ENCODE measurements at regions not wholly inside any gene's neighbourhood (a gene's known extent, or its start where the extent isn't known, plus 50 kb on each side); places are given as distances from the start of the nearest gene placed in this dataset.
A peak's percentile ranks its signal among the peaks of the same experiment; 100 is the strongest.
"Not testable (repeated sequence)": the region's sequence is repeated elsewhere in the genome, so short reads cannot be mapped to it uniquely, and the experiment has no call there.

DNA sequence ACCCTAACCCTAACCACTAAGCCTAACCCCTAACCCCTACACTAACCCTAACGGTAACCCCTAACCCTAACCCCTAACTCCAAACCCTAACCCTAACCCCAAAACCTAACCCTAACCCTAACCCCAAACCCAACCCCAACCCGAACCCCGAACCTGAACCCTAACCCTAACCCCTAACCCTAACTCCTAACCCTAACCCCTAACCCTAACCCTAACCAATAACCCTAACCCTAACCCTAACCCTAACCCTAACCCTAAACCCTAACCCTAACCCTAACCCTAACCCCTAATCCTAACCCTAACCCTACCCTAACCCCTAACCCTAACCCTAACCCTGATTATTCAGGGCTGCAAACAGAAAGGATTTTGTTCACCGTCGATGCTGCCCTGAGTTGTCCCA lies 144.6 kb upstream of the DUSP22 start:
- not testable (repeated sequence) for H3K4me3 ChIP-seq (ENCODE audit: low read depth, low read length); DNase-seq (ENCODE audit: low read depth); H3K36me3 ChIP-seq (ENCODE audit: control insufficient read depth, insufficient read depth, low read length); H3K27me3 ChIP-seq (ENCODE audit: control insufficient read depth, insufficient read depth, low read length)

- peak; percentile 44 for TF ChIP-seq CTCF (IDR thresholded peaks at IDR 0.05; ENCODE audit: insufficient read depth, low read length, poor library complexity, severe bottlenecking)
- H3K4me3 ChIP-seq (ENCODE audit: low read depth, low read length); H3K36me3 ChIP-seq (ENCODE audit: control insufficient read depth, insufficient read depth, low read length); H3K27me3 ChIP-seq (ENCODE audit: control insufficient read depth, insufficient read depth, low read length); DNase-seq (ENCODE audit: low read depth): not testable (repeated sequence)
Observed at GRCh38 chr6:148051-148984, 144.0 kb upstream of the DUSP22 start.

GRCh38 chr6:150147-150546 lies 142.1 kb upstream of the DUSP22 start:
- DNase-seq (ENCODE audit: low read depth); H3K36me3 ChIP-seq (ENCODE audit: control insufficient read depth, insufficient read depth, low read length); H3K27me3 ChIP-seq (ENCODE audit: control insufficient read depth, insufficient read depth, low read length); H3K4me3 ChIP-seq (ENCODE audit: low read depth, low read length): not testable (repeated sequence)

GRCh38 chr6:152436-152835 lies 139.9 kb upstream of the DUSP22 start:
- H3K4me3 ChIP-seq (ENCODE audit: low read depth, low read length); H3K27me3 ChIP-seq (ENCODE audit: control insufficient read depth, insufficient read depth, low read length); DNase-seq (ENCODE audit: low read depth); H3K36me3 ChIP-seq (ENCODE audit: control insufficient read depth, insufficient read depth, low read length): not testable (repeated sequence)

GRCh38 chr6:153026-153425 lies 139.3 kb upstream of the DUSP22 start:
- not testable (repeated sequence) for H3K36me3 ChIP-seq (ENCODE audit: control insufficient read depth, insufficient read depth, low read length); DNase-seq (ENCODE audit: low read depth); H3K4me3 ChIP-seq (ENCODE audit: low read depth, low read length); H3K27me3 ChIP-seq (ENCODE audit: control insufficient read depth, insufficient read depth, low read length)

DNA sequence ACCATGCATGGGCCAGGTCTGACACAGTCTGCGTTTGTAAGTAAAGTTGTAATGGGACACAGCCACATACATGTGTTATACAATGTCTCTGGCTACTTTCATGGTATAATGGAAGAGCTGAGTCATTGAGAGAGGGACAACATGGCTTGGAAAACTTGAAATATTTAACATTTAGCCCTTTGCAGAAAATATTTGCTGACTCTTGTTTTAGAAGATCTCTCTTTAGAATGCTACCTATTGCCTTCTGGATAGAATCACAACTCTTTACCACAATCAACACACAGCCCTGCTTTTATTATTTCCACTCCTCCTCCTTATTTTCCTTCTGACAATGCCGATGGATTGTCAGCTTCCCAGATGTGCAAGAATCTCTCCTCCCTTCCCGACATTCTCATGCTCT lies 138.4 kb upstream of the DUSP22 start:
- H3K36me3 ChIP-seq (ENCODE audit: control insufficient read depth, insufficient read depth, low read length); DNase-seq (ENCODE audit: low read depth); H3K27me3 ChIP-seq (ENCODE audit: control insufficient read depth, insufficient read depth, low read length); H3K4me3 ChIP-seq (ENCODE audit: low read depth, low read length): not testable (repeated sequence)

- not testable (repeated sequence) for H3K36me3 ChIP-seq (ENCODE audit: control insufficient read depth, insufficient read depth, low read length); H3K4me3 ChIP-seq (ENCODE audit: low read depth, low read length); H3K27me3 ChIP-seq (ENCODE audit: control insufficient read depth, insufficient read depth, low read length)
- peak; percentile 7 for DNase-seq (ENCODE audit: low read depth)
Observed at GRCh38 chr6:154321-155092, 137.8 kb upstream of the DUSP22 start.

- peaks cover 2% of the 10 kb centered on the region for H3K27me3 ChIP-seq (ENCODE audit: control insufficient read depth, insufficient read depth, low read length)
- no peak overlapping the region for H3K4me3 ChIP-seq (ENCODE audit: low read depth, low read length)
- TF ChIP-seq CTCF (IDR thresholded peaks at IDR 0.05; ENCODE audit: insufficient read depth, low read length, poor library complexity, severe bottlenecking): no peak
- DNase-seq (ENCODE audit: low read depth): no peak
- H3K36me3 ChIP-seq (ENCODE audit: control insufficient read depth, insufficient read depth, low read length): no peaks in the 10 kb centered on the region
Observed at GRCh38 chr6:156010-156409, 136.3 kb upstream of the DUSP22 start.

- not testable (repeated sequence) for H3K4me3 ChIP-seq (ENCODE audit: low read depth, low read length); DNase-seq (ENCODE audit: low read depth); H3K36me3 ChIP-seq (ENCODE audit: control insufficient read depth, insufficient read depth, low read length); H3K27me3 ChIP-seq (ENCODE audit: control insufficient read depth, insufficient read depth, low read length)
Observed at GRCh38 chr6:156441-157140, 135.7 kb upstream of the DUSP22 start.

All from kidney epithelial cell (primary cell).